ENCODE measurements at regions not wholly inside any gene's neighbourhood (a gene's known extent, or its start where the extent isn't known, plus 50 kb on each side); places are given as distances from the start of the nearest gene placed in this dataset.

DNA sequence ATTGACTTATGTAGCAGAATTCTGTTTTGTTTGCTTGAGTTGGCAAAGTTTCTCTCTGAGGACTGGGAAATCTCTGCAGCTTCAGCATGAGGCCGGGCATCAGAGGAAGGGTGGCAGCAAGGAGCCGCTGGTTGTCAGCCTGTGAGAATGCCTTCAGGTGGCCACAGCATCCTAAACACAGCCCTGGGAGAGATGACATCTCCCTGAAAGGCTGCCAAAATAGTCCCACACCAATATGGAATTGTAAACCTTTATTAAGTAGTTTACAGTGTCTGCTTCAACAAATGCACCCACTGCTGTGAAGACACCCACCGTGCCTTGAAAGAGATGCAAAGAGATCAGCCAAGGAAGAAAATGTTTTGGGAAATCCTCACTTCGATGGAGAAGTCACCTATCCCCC, 609.7 kb upstream of the ARRDC4 start:
- no peak overlapping the region for H2AFZ ChIP-seq
- H3K9me3 ChIP-seq (ENCODE audit: low read depth) = no peaks in the 10 kb centered on the region
- no peaks in the 10 kb centered on the region for H3K36me3 ChIP-seq (ENCODE audit: low read depth)
- H3F3A ChIP-seq (ENCODE audit: insufficient read depth) = no peaks in the 10 kb centered on the region
- TF ChIP-seq EZH2phosphoT487 (IDR thresholded peaks at IDR 0.05; ENCODE audit: insufficient read depth, low read depth) (no peak), EZH2 (IDR thresholded peaks at IDR 0.05; ENCODE audit: insufficient read depth, poor library complexity, severe bottlenecking) (no peak)
- H3K79me2 ChIP-seq (ENCODE audit: insufficient read depth) = no peaks in the 10 kb centered on the region
- no peak overlapping the region for H3K9ac ChIP-seq
- H3K27ac ChIP-seq = no peak overlapping the region
- no peaks in the 10 kb centered on the region for H3K9me2 ChIP-seq (ENCODE audit: insufficient read depth)
- DNase-seq = no peak
- in situ Hi-C loops (cut with MboI) = no loop called here
- 6 to 7% methylated on average over 4 of the region's 4 CpGs for WGBS, 2 experiments (ENCODE audit: low coverage in 1 of 2, low lambda C conversion rate in 2 of 2, missing lambda C conversion rate in 2 of 2)
- no peaks in the 10 kb centered on the region for H3K4me1 ChIP-seq (ENCODE audit: insufficient read depth)
- no peaks in the 10 kb centered on the region for H3K27me3 ChIP-seq (replicated peaks; ENCODE audit: insufficient read depth)
- H3K4me2 ChIP-seq (ENCODE audit: unreplicated experiment) = no peak overlapping the region
- H3K4me3 ChIP-seq = no peak overlapping the region
- H4K20me1 ChIP-seq (ENCODE audit: insufficient read depth) = no peaks in the 10 kb centered on the region

DNA sequence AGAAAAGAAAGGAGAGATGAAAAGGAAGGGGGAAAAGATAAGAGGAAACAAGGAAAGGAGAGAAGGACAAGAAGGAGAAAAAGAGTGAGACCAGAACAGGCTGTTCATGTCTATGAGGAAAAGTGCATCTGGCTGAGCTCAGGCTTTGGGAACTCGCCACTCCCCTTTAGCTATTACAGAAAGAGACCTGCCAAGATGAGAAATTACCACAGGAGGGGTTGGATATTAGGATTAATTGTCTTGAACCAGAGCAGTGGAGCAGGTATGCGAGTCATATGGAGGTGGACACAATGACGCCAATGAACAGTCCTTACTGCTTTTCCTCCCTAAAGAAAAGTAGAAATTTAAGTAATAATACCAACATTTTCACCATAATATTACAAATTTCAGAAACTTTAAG, 577.0 kb upstream of the ARRDC4 start:
- H3K4me3 ChIP-seq = no peak overlapping the region
- H2AFZ ChIP-seq = no peak overlapping the region
- H4K20me1 ChIP-seq (ENCODE audit: insufficient read depth) = no peaks in the 10 kb centered on the region
- no peaks in the 10 kb centered on the region for H3K9me2 ChIP-seq (ENCODE audit: insufficient read depth)
- H3K36me3 ChIP-seq (ENCODE audit: low read depth) = no peaks in the 10 kb centered on the region
- in situ Hi-C loops (cut with MboI) = no loop called here
- no peak overlapping the region for H3K4me2 ChIP-seq (ENCODE audit: unreplicated experiment)
- H3K79me2 ChIP-seq (ENCODE audit: insufficient read depth) = no peaks in the 10 kb centered on the region
- no peaks in the 10 kb centered on the region for H3F3A ChIP-seq (ENCODE audit: insufficient read depth)
- no peaks in the 10 kb centered on the region for H3K4me1 ChIP-seq (ENCODE audit: insufficient read depth)
- H3K9ac ChIP-seq = no peak overlapping the region
- H3K27ac ChIP-seq = no peak overlapping the region
- TF ChIP-seq EZH2 (IDR thresholded peaks at IDR 0.05; ENCODE audit: insufficient read depth, poor library complexity, severe bottlenecking) (no peak), EZH2phosphoT487 (IDR thresholded peaks at IDR 0.05; ENCODE audit: insufficient read depth, low read depth) (no peak)
- WGBS, 2 experiments (ENCODE audit: low coverage in 1 of 2, low lambda C conversion rate in 2 of 2, missing lambda C conversion rate in 2 of 2) = 8 to 12% methylated on average over 3 of the region's 3 CpGs
- H3K27me3 ChIP-seq (replicated peaks; ENCODE audit: insufficient read depth) = no peaks in the 10 kb centered on the region
- no peaks in the 10 kb centered on the region for H3K9me3 ChIP-seq (ENCODE audit: low read depth)
- no peak for DNase-seq

DNA sequence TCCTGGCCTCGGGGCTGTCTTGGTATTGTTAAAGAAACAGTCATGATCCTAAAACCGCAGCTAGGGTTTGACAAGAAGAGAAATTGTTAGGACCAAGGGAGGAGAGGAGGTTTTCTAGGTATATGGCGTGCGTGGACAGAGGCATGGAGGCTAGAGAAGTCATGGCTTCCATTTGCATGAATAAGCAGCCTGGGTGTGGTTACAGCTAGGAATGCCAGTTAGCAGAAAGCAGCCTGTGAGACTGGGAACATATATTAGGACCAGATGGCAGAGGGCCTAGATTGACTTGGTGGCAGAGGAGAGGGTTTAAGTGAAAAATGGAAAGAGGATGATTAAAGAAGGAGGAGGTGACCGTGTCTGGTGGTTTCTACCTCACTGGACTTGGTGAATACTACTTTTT, 573.6 kb upstream of the ARRDC4 start:
- Histone ChIP-seq H3K4me2 (ENCODE audit: unreplicated experiment) (no peak overlapping the region), H3K9me3 (ENCODE audit: low read depth) (no peaks in the 10 kb centered on the region), H3K9me2 (ENCODE audit: insufficient read depth) (no peaks in the 10 kb centered on the region), H3K4me1 (ENCODE audit: insufficient read depth) (no peaks in the 10 kb centered on the region), H3K36me3 (ENCODE audit: low read depth) (no peaks in the 10 kb centered on the region), H3K27ac (no peak overlapping the region), H3F3A (ENCODE audit: insufficient read depth) (no peaks in the 10 kb centered on the region), H3K9ac (no peak overlapping the region), H3K4me3 (no peak overlapping the region), H4K20me1 (ENCODE audit: insufficient read depth) (no peaks in the 10 kb centered on the region), H3K79me2 (ENCODE audit: insufficient read depth) (no peaks in the 10 kb centered on the region), H2AFZ (no peak overlapping the region), H3K27me3 (replicated peaks; ENCODE audit: insufficient read depth) (no peaks in the 10 kb centered on the region)
- TF ChIP-seq EZH2phosphoT487 (IDR thresholded peaks at IDR 0.05; ENCODE audit: insufficient read depth, low read depth) = no peak
- no peak for TF ChIP-seq EZH2 (IDR thresholded peaks at IDR 0.05; ENCODE audit: insufficient read depth, poor library complexity, severe bottlenecking)
- WGBS, 2 experiments (ENCODE audit: low coverage in 1 of 2, low lambda C conversion rate in 2 of 2, missing lambda C conversion rate in 2 of 2) = 23 to 28% methylated on average over 5 of the region's 5 CpGs
- DNase-seq = no peak
- in situ Hi-C loops (cut with MboI) = no loop called here

DNA sequence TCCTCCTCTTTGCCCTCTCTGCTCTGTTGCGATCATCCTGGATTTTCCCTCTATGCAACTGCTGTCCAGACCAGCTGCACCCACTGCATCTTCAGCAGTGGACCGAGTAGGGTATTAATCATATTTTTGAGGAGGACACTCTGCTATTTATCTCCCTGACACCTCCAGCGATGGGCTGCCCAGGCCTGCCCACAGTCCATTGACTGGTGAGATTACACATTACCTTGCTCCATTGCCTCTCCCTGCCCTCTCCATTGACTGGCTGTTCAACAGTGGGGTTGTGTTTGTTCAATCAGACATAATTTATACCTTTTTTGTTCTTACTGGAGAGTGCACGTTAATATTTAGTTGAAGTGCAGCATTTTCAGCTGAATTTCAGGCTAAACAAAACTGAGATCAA, 559.3 kb upstream of the ARRDC4 start:
- Histone ChIP-seq H3F3A (ENCODE audit: insufficient read depth) (no peaks in the 10 kb centered on the region), H3K27me3 (replicated peaks; ENCODE audit: insufficient read depth) (no peaks in the 10 kb centered on the region), H3K9me3 (ENCODE audit: low read depth) (no peaks in the 10 kb centered on the region), H4K20me1 (ENCODE audit: insufficient read depth) (no peaks in the 10 kb centered on the region), H3K27ac (no peak overlapping the region), H3K9ac (no peak overlapping the region), H3K4me2 (ENCODE audit: unreplicated experiment) (no peak overlapping the region), H3K36me3 (ENCODE audit: low read depth) (no peaks in the 10 kb centered on the region), H3K79me2 (ENCODE audit: insufficient read depth) (no peaks in the 10 kb centered on the region), H3K9me2 (ENCODE audit: insufficient read depth) (no peaks in the 10 kb centered on the region), H2AFZ (no peak overlapping the region), H3K4me1 (ENCODE audit: insufficient read depth) (no peaks in the 10 kb centered on the region), H3K4me3 (no peak overlapping the region)
- in situ Hi-C loops (cut with MboI) = no loop called here
- DNase-seq = no peak
- 14 to 31% methylated on average over 4 of the region's 4 CpGs for WGBS, 2 experiments (ENCODE audit: low coverage in 1 of 2, low lambda C conversion rate in 2 of 2, missing lambda C conversion rate in 2 of 2)
- TF ChIP-seq EZH2phosphoT487 (IDR thresholded peaks at IDR 0.05; ENCODE audit: insufficient read depth, low read depth) (no peak), EZH2 (IDR thresholded peaks at IDR 0.05; ENCODE audit: insufficient read depth, poor library complexity, severe bottlenecking) (no peak)

DNA sequence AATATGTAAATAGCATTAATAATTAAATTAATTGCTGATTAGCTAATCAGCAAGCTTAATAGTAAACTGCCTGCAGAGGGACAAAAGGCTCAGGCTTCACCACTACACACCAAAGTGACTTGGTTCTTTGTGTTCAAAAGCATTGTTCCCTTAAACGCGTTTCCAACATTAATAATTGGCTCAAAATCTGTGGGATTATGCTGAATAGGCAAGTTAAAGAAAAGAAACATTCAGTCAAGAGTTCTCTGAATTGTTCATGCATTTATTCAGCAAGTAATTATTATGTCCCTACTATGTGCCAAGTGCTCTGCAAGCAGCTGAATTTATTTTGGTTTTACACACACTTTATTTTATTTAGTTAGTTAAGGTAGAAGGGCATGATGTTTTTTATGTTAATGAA, 558.5 kb upstream of the ARRDC4 start:
- DNase-seq = no peak
- Histone ChIP-seq H3K4me3 (no peak overlapping the region), H3K36me3 (ENCODE audit: low read depth) (no peaks in the 10 kb centered on the region), H3K9me2 (ENCODE audit: insufficient read depth) (no peaks in the 10 kb centered on the region), H3F3A (ENCODE audit: insufficient read depth) (no peaks in the 10 kb centered on the region), H3K9me3 (ENCODE audit: low read depth) (no peaks in the 10 kb centered on the region), H3K9ac (no peak overlapping the region), H3K27me3 (replicated peaks; ENCODE audit: insufficient read depth) (no peaks in the 10 kb centered on the region), H3K4me1 (ENCODE audit: insufficient read depth) (no peaks in the 10 kb centered on the region), H4K20me1 (ENCODE audit: insufficient read depth) (no peaks in the 10 kb centered on the region), H3K79me2 (ENCODE audit: insufficient read depth) (no peaks in the 10 kb centered on the region), H3K4me2 (ENCODE audit: unreplicated experiment) (no peak overlapping the region), H3K27ac (no peak overlapping the region), H2AFZ (no peak overlapping the region)
- WGBS, 2 experiments (ENCODE audit: low coverage in 1 of 2, low lambda C conversion rate in 2 of 2, missing lambda C conversion rate in 2 of 2) = 26 to 47% methylated on average over 2 of the region's 2 CpGs
- TF ChIP-seq EZH2 (IDR thresholded peaks at IDR 0.05; ENCODE audit: insufficient read depth, poor library complexity, severe bottlenecking) (no peak), EZH2phosphoT487 (IDR thresholded peaks at IDR 0.05; ENCODE audit: insufficient read depth, low read depth) (no peak)
- in situ Hi-C loops (cut with MboI) = no loop called here

All from GM23248 (cell line).